Natural killer cell (primary cell): ENCODE measurements at regions not wholly inside any gene's neighbourhood (a gene's known extent, or its start where the extent isn't known, plus 50 kb on each side); places are given as distances from the start of the nearest gene placed in this dataset.

Experiments used
- ATAC-seq, 3 donors: fragments of 150-1000 bp in 2 of 3; fragments of 200-7000 bp in 1 of 3; cut with Tn5 transposase; 1 replicate in 1 of 3; 2 replicates in 2 of 3; pipeline ENCODE4 v1.10.0; 2021; ENCODE audit warnings: mild to moderate bottlenecking in 2 of 3, moderate library complexity in 2 of 3
- DNase-seq, 2 donors: peaks; one replicate each; pipeline versions ENCODE4 v3.0.0 to v3.0.0-alpha.2; 2013 to 2021; ENCODE audit warnings: mixed read lengths in 1 of 2
- H3K27ac ChIP-seq: one replicate; pipeline ENCODE4 v1.5.1; 2013; ENCODE audit warnings: mild to moderate bottlenecking, low read length
- H3K27me3 ChIP-seq: one replicate; pipeline ENCODE4 v1.6.1; 2013; ENCODE audit warnings: low read length; ENCODE audit not compliant: control insufficient read depth, insufficient read depth
- H3K36me3 ChIP-seq: one replicate; pipeline ENCODE4 v1.6.1; 2013; ENCODE audit warnings: low read length; ENCODE audit not compliant: control insufficient read depth, insufficient read depth
- H3K4me1 ChIP-seq: one replicate; pipeline ENCODE4 v1.6.1; 2013; ENCODE audit warnings: low read length; ENCODE audit not compliant: control insufficient read depth, insufficient read depth
- H3K4me3 ChIP-seq: one replicate; pipeline ENCODE4 v1.5.1; 2013; ENCODE audit warnings: low read length
- H3K9me3 ChIP-seq: one replicate; pipeline ENCODE4 v1.6.1; 2013; ENCODE audit warnings: low read length; ENCODE audit not compliant: control insufficient read depth, insufficient read depth
- H3K27ac Mint-ChIP-seq, 2 donors: one replicate each; pipeline ENCODE4 v1.8.0; 2022; ENCODE audit warnings: mild to moderate bottlenecking in 2 of 2, mixed read lengths in 2 of 2, moderate library complexity in 1 of 2
- H3K27me3 Mint-ChIP-seq, 2 donors: one replicate each; pipeline ENCODE4 v1.8.0; 2022; ENCODE audit warnings: low read depth in 2 of 2, mixed read lengths in 2 of 2
- H3K36me3 Mint-ChIP-seq: one replicate; pipeline ENCODE4 v1.8.0; 2022; ENCODE audit warnings: mixed read lengths
- H3K4me1 Mint-ChIP-seq, 2 donors: one replicate each; pipeline ENCODE4 v1.8.0; 2022; ENCODE audit warnings: mixed read lengths in 2 of 2
- H3K4me3 Mint-ChIP-seq: one replicate; pipeline ENCODE4 v1.8.0; 2022; ENCODE audit warnings: mild to moderate bottlenecking, moderate library complexity, mixed read lengths
- H3K9me3 Mint-ChIP-seq, 2 donors: one replicate each; pipeline ENCODE4 v1.8.0; 2022; ENCODE audit warnings: mixed read lengths in 2 of 2
- WGBS: methylation state at CpG from one replicate; pipeline ENCODE4 v1.1.7; 2013; ENCODE audit warnings: missing lambda C conversion rate; ENCODE audit not compliant: insufficient coverage; 5-methylcytosine and 5-hydroxymethylcytosine counted together
- intact Hi-C: fragments of 100-400 bp; cut with micrococcal nuclease; formaldehyde crosslinking; loops from one replicate; pipeline ENCODE4 v1.14.2; 2022
- TF ChIP-seq, protein P1 (sequence below): fragments of 200-600 bp; IDR thresholded peaks from one replicate; pipeline ENCODE4 v1.8.0; 2022; ENCODE audit warnings: antibody characterized with exemption

- ATAC-seq = no peak
- Histone ChIP-seq H3K4me1 (no peaks in the 10 kb centered on the region), H3K9me3 (no peaks in the 10 kb centered on the region), H3K27ac (no peak overlapping the region), H3K27me3 (no peaks in the 10 kb centered on the region), H3K36me3 (no peaks in the 10 kb centered on the region), H3K4me3 (no peak overlapping the region)
- peaks cover 0 to 5% of the 10 kb centered on the region in 2 donors for H3K4me1 Mint-ChIP-seq
- TF ChIP-seq, protein P1, sequence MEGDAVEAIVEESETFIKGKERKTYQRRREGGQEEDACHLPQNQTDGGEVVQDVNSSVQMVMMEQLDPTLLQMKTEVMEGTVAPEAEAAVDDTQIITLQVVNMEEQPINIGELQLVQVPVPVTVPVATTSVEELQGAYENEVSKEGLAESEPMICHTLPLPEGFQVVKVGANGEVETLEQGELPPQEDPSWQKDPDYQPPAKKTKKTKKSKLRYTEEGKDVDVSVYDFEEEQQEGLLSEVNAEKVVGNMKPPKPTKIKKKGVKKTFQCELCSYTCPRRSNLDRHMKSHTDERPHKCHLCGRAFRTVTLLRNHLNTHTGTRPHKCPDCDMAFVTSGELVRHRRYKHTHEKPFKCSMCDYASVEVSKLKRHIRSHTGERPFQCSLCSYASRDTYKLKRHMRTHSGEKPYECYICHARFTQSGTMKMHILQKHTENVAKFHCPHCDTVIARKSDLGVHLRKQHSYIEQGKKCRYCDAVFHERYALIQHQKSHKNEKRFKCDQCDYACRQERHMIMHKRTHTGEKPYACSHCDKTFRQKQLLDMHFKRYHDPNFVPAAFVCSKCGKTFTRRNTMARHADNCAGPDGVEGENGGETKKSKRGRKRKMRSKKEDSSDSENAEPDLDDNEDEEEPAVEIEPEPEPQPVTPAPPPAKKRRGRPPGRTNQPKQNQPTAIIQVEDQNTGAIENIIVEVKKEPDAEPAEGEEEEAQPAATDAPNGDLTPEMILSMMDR = no peak
- 73% methylated on average over 6 of the region's 6 CpGs for WGBS
- H3K27ac Mint-ChIP-seq = no peak overlapping the region
- no peaks in the 10 kb centered on the region for H3K9me3 Mint-ChIP-seq
- no peaks in the 10 kb centered on the region for H3K36me3 Mint-ChIP-seq
- intact Hi-C loops = no loop called here
- H3K4me3 Mint-ChIP-seq = no peak overlapping the region
- DNase-seq = no peak
- H3K27me3 Mint-ChIP-seq = peaks cover 11 to 22% of the 10 kb centered on the region in 2 donors
Measured at GRCh38 chr12:69097619-69098368, 141.6 kb upstream of the CPSF6 start.

- Mint-ChIP-seq H3K4me3 (no peak overlapping the region), H3K27ac (no peak overlapping the region), H3K27me3 (peaks cover 6 to 12% of the 10 kb centered on the region in 2 donors), H3K9me3 (no peaks in the 10 kb centered on the region), H3K4me1 (peaks cover 0 to 5% of the 10 kb centered on the region in 2 donors), H3K36me3 (no peaks in the 10 kb centered on the region)
- no peaks in the 10 kb centered on the region for H3K27me3 ChIP-seq
- H3K9me3 ChIP-seq = no peaks in the 10 kb centered on the region
- no peaks in the 10 kb centered on the region for H3K36me3 ChIP-seq
- WGBS = 76% methylated on average over 8 of the region's 9 CpGs
- DNase-seq (no peak), ATAC-seq (no peak)
- H3K4me3 ChIP-seq = no peak overlapping the region
- TF ChIP-seq, protein P1 = no peak
- no peak overlapping the region for H3K27ac ChIP-seq
- no peaks in the 10 kb centered on the region for H3K4me1 ChIP-seq
- intact Hi-C loops = no loop called here
Measured at GRCh38 chr12:69099201-69099837, 140.1 kb upstream of the CPSF6 start.

DNA sequence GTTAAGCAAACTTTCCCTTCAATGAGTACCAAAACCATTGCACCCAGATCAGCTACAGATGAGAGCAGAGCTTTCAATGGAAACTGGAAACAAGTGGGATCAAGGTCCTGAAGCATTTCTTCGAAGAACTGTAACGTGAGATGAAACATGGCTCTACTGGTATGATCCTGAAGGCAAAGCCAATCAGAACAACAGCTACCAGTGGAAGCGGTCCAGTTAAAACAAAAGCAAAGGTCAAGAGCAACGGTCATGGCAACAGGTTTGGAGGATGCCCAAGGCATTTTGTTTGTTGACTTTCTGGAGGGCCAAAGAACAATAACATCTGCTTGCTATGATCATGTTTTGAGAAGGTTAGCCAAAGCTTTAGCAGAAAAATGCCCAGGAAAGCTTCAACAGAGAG lies 137.9 kb upstream of the CPSF6 start:
- WGBS = 89% methylated on average over 4 of the region's 4 CpGs
- ATAC-seq (no peak), DNase-seq (no peak)
- Mint-ChIP-seq H3K27me3 (peaks cover 6 to 12% of the 10 kb centered on the region in 2 donors), H3K27ac (no peak overlapping the region), H3K9me3 (no peaks in the 10 kb centered on the region), H3K4me3 (no peak overlapping the region), H3K4me1 (peaks cover 0 to 5% of the 10 kb centered on the region in 2 donors), H3K36me3 (no peaks in the 10 kb centered on the region)
- H3K36me3 ChIP-seq = no peaks in the 10 kb centered on the region
- intact Hi-C loops = no loop called here
- no peak overlapping the region for H3K27ac ChIP-seq
- no peaks in the 10 kb centered on the region for H3K4me1 ChIP-seq
- no peaks in the 10 kb centered on the region for H3K27me3 ChIP-seq
- H3K9me3 ChIP-seq = no peaks in the 10 kb centered on the region
- H3K4me3 ChIP-seq = no peak overlapping the region
- TF ChIP-seq, protein P1 = no peak
